GM13976 (cell line): ENCODE measurements at regions not wholly inside any gene's neighbourhood (a gene's known extent, or its start where the extent isn't known, plus 50 kb on each side); places are given as distances from the start of the nearest gene placed in this dataset.

Experiments
- DNase-seq: peaks from one replicate; pipeline ENCODE4 v3.0.0; 2012; ENCODE audit warnings: low spot score
- in situ Hi-C: fragments of 300-500 bp; cut with MboI; formaldehyde crosslinking; loops from one replicate; pipeline ENCODE4 v1.12.0; 2022; ENCODE audit warnings: low sequenced_read_pairs, mixed read lengths, inconsistent platforms; ENCODE audit not compliant: unreplicated experiment
- TF ChIP-seq, protein P1 (sequence below): IDR thresholded peaks from 2 replicates; pipeline ENCODE4 v1.5.1; 2012; ENCODE audit warnings: borderline replicate concordance, mild to moderate bottlenecking; ENCODE audit not compliant: insufficient read depth; ENCODE audit errors: extremely low read depth, missing control alignments, control extremely low read depth

DNA sequence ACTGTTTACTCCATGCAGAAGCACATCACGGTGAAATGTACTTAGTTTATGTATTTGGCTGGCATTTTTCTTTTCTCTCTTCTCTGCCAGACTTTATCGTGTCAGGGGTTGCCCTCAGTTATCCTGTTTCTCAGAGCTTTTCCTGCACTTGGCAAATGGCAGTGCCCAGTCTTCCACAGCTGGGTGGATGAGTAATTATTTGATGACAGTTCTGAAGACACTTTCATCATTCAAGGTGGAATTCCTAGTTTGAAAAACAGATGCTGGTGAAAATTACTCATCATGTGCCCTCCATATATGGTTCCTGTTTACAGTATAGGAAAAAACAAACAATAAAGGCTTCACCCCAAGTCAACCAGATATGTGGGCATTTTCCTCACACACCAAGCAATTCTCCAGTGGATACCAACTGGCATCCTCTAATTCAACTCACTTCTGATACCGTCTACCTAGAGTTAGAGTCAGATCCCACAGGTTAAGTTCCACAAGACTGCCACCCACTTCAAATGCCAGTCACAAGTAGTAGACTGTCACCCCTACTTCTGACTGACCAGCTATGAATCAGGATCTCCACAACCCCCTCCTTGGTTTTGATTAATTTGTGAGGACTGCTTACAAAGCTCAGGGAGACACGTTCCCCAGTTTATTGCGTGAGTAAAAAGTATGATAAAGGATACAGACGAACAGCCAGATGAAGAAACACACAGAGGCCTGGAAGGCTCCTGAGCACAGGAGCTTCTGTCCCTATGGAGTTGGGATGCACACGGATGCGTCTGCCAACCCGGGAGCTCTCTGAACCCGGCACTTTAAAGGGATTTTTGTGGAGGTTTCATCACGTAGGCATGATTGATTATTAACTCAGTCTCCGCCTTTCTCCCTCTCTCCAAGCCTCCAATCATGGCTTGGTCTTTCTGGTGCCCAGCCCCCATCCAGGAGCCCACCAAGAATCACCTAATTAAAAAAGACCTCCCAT lies 72.9 kb downstream of the CLDN34 start:
- DNase-seq: no peak
- TF ChIP-seq, protein P1, sequence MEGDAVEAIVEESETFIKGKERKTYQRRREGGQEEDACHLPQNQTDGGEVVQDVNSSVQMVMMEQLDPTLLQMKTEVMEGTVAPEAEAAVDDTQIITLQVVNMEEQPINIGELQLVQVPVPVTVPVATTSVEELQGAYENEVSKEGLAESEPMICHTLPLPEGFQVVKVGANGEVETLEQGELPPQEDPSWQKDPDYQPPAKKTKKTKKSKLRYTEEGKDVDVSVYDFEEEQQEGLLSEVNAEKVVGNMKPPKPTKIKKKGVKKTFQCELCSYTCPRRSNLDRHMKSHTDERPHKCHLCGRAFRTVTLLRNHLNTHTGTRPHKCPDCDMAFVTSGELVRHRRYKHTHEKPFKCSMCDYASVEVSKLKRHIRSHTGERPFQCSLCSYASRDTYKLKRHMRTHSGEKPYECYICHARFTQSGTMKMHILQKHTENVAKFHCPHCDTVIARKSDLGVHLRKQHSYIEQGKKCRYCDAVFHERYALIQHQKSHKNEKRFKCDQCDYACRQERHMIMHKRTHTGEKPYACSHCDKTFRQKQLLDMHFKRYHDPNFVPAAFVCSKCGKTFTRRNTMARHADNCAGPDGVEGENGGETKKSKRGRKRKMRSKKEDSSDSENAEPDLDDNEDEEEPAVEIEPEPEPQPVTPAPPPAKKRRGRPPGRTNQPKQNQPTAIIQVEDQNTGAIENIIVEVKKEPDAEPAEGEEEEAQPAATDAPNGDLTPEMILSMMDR: no peak

DNA sequence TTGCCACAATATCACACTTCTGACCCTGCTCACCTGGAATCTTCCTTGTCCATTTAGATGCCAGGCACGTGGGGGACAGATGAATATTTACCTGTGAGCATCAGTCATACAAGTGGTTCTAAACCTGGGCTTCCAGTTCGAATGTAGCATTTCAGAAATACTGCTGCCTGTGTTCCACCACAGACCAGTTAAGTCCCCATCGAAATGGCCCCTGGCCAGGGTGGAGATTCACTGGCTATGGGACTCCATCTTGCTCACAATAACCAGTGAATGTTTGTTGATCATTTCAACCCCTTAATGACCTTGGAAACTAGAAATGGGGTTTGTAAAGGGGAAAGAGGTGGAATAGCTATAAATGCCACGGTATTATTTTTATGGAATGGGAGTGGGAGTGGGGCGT lies 73.8 kb downstream of the CLDN34 start:
- TF ChIP-seq, protein P1: no peak
- in situ Hi-C loops: no loop called here
- no peak for DNase-seq

More for the DNA sequence above, 72.9 kb downstream of the CLDN34 start:
- in situ Hi-C loops: no loop called here

DNA sequence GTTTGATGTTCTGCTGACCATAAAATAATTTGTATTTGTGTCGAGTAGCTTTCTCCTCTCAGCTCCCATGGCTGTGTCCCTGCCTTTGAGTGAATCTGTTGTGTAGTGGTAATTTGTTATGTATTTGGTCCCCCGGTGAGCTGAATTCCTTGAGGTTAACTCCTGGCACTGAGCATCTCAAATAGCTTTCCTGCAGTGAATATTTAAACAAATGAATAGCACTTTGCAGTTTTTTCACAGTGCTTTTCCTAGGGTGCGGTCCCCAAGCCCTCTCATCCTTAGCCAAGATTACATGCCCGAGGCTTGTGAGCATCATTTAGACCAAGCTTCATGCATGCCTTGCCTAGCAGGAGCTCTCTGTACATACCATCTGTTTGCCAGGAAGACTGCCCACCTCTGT lies 74.2 kb downstream of the CLDN34 start:
- TF ChIP-seq, protein P1: no peak
- in situ Hi-C loops: no loop called here
- DNase-seq: no peak

DNA sequence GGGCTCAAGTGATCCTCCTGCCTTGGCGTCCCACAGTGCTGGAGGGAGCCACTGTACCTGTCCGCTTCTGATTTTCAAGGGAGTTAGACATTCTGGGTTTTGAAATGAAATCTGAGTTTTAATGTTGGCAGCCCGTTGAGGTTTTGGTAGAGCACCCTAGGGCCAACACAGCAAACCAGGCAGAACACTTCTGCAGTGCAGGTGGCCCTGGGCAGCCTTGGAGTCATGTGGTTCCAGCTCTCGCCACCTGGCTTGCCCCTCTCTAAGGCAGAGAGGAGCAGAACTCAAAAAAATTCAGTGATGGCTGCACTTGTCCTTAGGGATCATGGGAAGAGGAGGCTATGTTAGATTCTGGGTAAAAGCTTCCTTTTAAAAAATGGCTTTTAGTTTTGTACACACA lies 74.9 kb downstream of the CLDN34 start:
- in situ Hi-C loops: no loop called here
- TF ChIP-seq, protein P1: no peak
- DNase-seq: no peak

DNA sequence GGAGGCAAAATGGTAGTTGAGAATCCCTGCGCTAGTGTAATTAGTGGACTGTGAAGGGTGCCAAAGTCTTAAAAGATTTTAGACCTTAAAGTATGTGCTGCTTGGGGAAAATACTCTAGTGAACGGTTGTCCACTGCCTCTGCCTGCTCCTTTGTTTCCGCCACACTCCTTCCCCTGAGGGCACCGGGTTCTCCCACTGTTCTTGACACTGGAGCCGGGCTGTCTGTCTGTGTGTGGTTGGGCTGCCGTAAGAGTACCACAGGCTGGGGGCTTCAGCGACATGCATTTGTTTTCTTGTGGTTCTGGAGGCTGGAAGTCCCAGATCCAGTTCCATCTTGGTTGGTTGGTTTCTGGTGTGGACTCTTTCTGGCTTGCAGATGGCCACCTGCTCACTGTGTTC lies 76.2 kb downstream of the CLDN34 start:
- no peak for DNase-seq
- TF ChIP-seq, protein P1: no peak
- in situ Hi-C loops: no loop called here

DNA sequence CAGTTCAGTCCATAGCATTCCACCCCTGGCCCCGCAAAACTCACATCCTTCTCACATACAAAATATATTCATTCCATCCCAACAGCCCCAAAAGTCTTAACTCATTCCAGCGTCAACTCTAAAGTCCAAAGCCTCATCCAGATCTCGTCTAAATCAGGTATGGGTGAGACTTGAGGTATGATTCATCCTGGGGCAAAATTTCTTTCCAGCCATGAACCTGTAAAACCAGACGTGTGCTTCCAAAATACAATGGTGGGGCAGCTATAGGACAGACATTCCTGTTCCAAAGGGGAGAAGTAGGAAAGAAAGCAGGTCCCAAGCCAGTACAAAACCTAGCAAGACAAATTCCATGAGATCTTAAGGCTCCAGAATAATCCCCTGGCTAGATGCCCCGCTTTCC lies 76.9 kb downstream of the CLDN34 start:
- in situ Hi-C loops: no loop called here
- no peak for DNase-seq
- TF ChIP-seq, protein P1: no peak
